HEK293 (cell line): ENCODE measurements at regions not wholly inside any gene's neighbourhood (a gene's known extent, or its start where the extent isn't known, plus 50 kb on each side); places are given as distances from the start of the nearest gene placed in this dataset.

Experiments used
- CTCF ChIA-PET: fragments of 350-600 bp; formaldehyde crosslinking; extraction: SDS; loops from one replicate; lab custom pipeline; 2021; ENCODE audit warnings: antibody characterized with exemption; lab: Yijun Ruan, JAX
- POLR2A ChIA-PET: fragments of 300-600 bp; formaldehyde crosslinking; extraction: SDS; loops from one replicate; lab custom pipeline; 2020; ENCODE audit warnings: antibody characterized with exemption, inconsistent platforms; lab: Yijun Ruan, JAX
- H3K27ac ChIP-seq: fragments of 200-500 bp; sonication (Bioruptor generic); 2 replicates; pipeline ENCODE4 v1.5.1; 2014; ENCODE audit warnings: low read depth, low read length, control low read depth, inconsistent platforms; ENCODE audit errors: extremely low read depth
- H3K36me3 ChIP-seq, 2 experiments: fragments of 200-500 bp in 1 of 2; sonication (Bioruptor generic) in 1 of 2; 1 replicate in 1 of 2; 2 replicates in 1 of 2; pipeline ENCODE4 v1.5.1; 2014 to 2017; ENCODE audit warnings: inconsistent platforms in 2 of 2, low read length in 2 of 2; ENCODE audit not compliant: control insufficient read depth in 2 of 2, insufficient read depth in 1 of 2
- H3K4me1 ChIP-seq: fragments of 200-500 bp; sonication (Bioruptor generic); 2 replicates; pipeline ENCODE4 v1.5.1; 2014; ENCODE audit warnings: mild to moderate bottlenecking, low read length, inconsistent platforms; ENCODE audit not compliant: control insufficient read depth, insufficient read depth
- H3K4me3 ChIP-seq: 2 replicates; pipeline ENCODE4 v1.5.1; 2011; ENCODE audit warnings: low read depth, mild to moderate bottlenecking, control low read depth, low read length, moderate library complexity
- H3K9me3 ChIP-seq: fragments of 200-500 bp; sonication (Bioruptor generic); 2 replicates; pipeline ENCODE4 v1.5.1; 2014; ENCODE audit warnings: low read depth, low read length, inconsistent platforms; ENCODE audit not compliant: control insufficient read depth, insufficient read depth
- BCL11B ChIP-seq: fragments of 450-650 bp; formaldehyde crosslinking; IDR thresholded peaks from 2 replicates; pipeline ENCODE4 v1.5.1; 2016; ENCODE audit warnings: low read depth, missing biosample characterization, missing genetic modification characterization
- FEZF1 ChIP-seq: fragments of 450-650 bp; formaldehyde crosslinking; IDR thresholded peaks from 2 replicates; pipeline ENCODE4 v1.5.1; 2016; ENCODE audit warnings: missing biosample characterization, missing genetic modification characterization
- KLF17 ChIP-seq: fragments of 450-650 bp; formaldehyde crosslinking; IDR thresholded peaks from 2 replicates; pipeline ENCODE4 v1.5.1; 2016; ENCODE audit warnings: missing biosample characterization, missing genetic modification characterization
- MEIS1 ChIP-seq: sonication (generic); formaldehyde crosslinking; IDR thresholded peaks from 2 replicates; pipeline ENCODE4 v1.8.1; 2022; ENCODE audit warnings: missing genetic modification reagents, mild to moderate bottlenecking, borderline replicate concordance
- PBX3 ChIP-seq: sonication (generic); formaldehyde crosslinking; IDR thresholded peaks from 2 replicates; pipeline ENCODE4 v1.8.1; 2022; ENCODE audit warnings: mild to moderate bottlenecking, moderate library complexity, missing genetic modification reagents
- PRDM4 ChIP-seq: fragments of 450-650 bp; formaldehyde crosslinking; IDR thresholded peaks from 2 replicates; pipeline ENCODE4 v1.5.1; 2017; ENCODE audit warnings: missing biosample characterization, missing genetic modification characterization
- SETDB1 ChIP-seq: IDR thresholded peaks from one replicate; pipeline ENCODE4 v1.6.1; 2017; ENCODE audit warnings: mild to moderate bottlenecking, low read length, moderate library complexity, mixed read lengths; ENCODE audit not compliant: insufficient read length
- ZBTB11 ChIP-seq: fragments of 450-650 bp; formaldehyde crosslinking; conservative IDR thresholded peaks from 2 replicates; pipeline ENCODE4 v1.5.1; 2016; ENCODE audit warnings: low read depth, missing biosample characterization, missing genetic modification characterization
- ZBTB21 ChIP-seq: fragments of 450-650 bp; formaldehyde crosslinking; IDR thresholded peaks from 2 replicates; pipeline ENCODE4 v1.5.1; 2017; ENCODE audit warnings: missing biosample characterization, missing genetic modification characterization
- ZNF114 ChIP-seq: fragments of 450-650 bp; formaldehyde crosslinking; IDR thresholded peaks from 2 replicates; pipeline ENCODE4 v1.5.0; 2017; ENCODE audit warnings: missing biosample characterization, missing genetic modification characterization
- ZNF121 ChIP-seq: fragments of 450-650 bp; formaldehyde crosslinking; IDR thresholded peaks from 2 replicates; pipeline ENCODE4 v1.5.1; 2016; ENCODE audit warnings: missing biosample characterization, missing genetic modification characterization
- ZNF140 ChIP-seq: fragments of 450-650 bp; formaldehyde crosslinking; IDR thresholded peaks from 2 replicates; pipeline ENCODE4 v1.5.1; 2016; ENCODE audit warnings: missing biosample characterization, missing genetic modification characterization
- ZNF184 ChIP-seq: fragments of 450-650 bp; IDR thresholded peaks from 2 replicates; pipeline ENCODE4 v1.5.1; 2018; ENCODE audit warnings: missing biosample characterization, mild to moderate bottlenecking, missing genetic modification characterization
- ZNF221 ChIP-seq: fragments of 450-650 bp; formaldehyde crosslinking; IDR thresholded peaks from 2 replicates; pipeline ENCODE4 v1.5.1; 2017; ENCODE audit warnings: missing biosample characterization, missing genetic modification characterization, borderline replicate concordance
- ZNF341 ChIP-seq: fragments of 450-650 bp; formaldehyde crosslinking; IDR thresholded peaks from 2 replicates; pipeline ENCODE4; 2016; ENCODE audit warnings: low read depth, missing biosample characterization, missing genetic modification characterization
- ZNF521 ChIP-seq: fragments of 450-650 bp; formaldehyde crosslinking; IDR thresholded peaks from 2 replicates; pipeline ENCODE4 v1.5.1; 2017; ENCODE audit warnings: missing biosample characterization, mild to moderate bottlenecking, missing genetic modification characterization
- ZNF580 ChIP-seq: fragments of 450-650 bp; formaldehyde crosslinking; IDR thresholded peaks from 2 replicates; pipeline ENCODE4 v1.5.1; 2016; ENCODE audit warnings: missing biosample characterization, missing genetic modification characterization
- ZNF623 ChIP-seq: fragments of 450-650 bp; formaldehyde crosslinking; IDR thresholded peaks from 2 replicates; pipeline ENCODE4 v1.5.1; 2016; ENCODE audit warnings: missing biosample characterization, missing genetic modification characterization
- ZNF785 ChIP-seq: fragments of 450-650 bp; formaldehyde crosslinking; IDR thresholded peaks from 2 replicates; pipeline ENCODE4 v1.5.1; 2016; ENCODE audit warnings: missing biosample characterization, missing genetic modification characterization
- ZSCAN23 ChIP-seq: fragments of 450-650 bp; formaldehyde crosslinking; IDR thresholded peaks from 2 replicates; pipeline ENCODE4 v1.5.1; 2016; ENCODE audit warnings: missing biosample characterization, missing genetic modification characterization
- ZSCAN30 ChIP-seq: fragments of 450-650 bp; IDR thresholded peaks from 2 replicates; pipeline ENCODE4 v1.5.1; 2018; ENCODE audit warnings: missing biosample characterization, mild to moderate bottlenecking, missing genetic modification characterization, moderate library complexity

GRCh38 chr4:127007305-127007704, 625.5 kb upstream of the INTU start (continued):
- TF ChIP-seq FEZF1 (tag by site-specific recombination), result no peak
- TF ChIP-seq SETDB1, result no peak
- TF ChIP-seq ZBTB11 (tag by site-specific recombination), result no peak
- TF ChIP-seq ZNF121 (tag by site-specific recombination), result no peak
- TF ChIP-seq ZNF184 (tag by site-specific recombination), result no peak

- Histone ChIP-seq H3K4me1 (no peaks in the 10 kb centered on the region), H3K4me3 (no peak overlapping the region), H3K36me3 (no peaks in the 10 kb centered on the region), H3K9me3 (no peaks in the 10 kb centered on the region), H3K27ac (no peak overlapping the region)
- TF ChIP-seq ZSCAN23 (tag by site-specific recombination) (no peak), ZNF580 (tag by site-specific recombination) (no peak), ZNF140 (tag by site-specific recombination) (no peak), ZSCAN30 (tag by site-specific recombination) (no peak), PBX3 (CRISPR knock-in tag) (no peak), ZNF341 (tag by site-specific recombination) (no peak), BCL11B (tag by site-specific recombination) (no peak), ZNF785 (tag by site-specific recombination) (no peak), KLF17 (tag by site-specific recombination) (no peak), ZNF623 (tag by site-specific recombination) (no peak), ZNF521 (tag by site-specific recombination) (no peak), PRDM4 (no peak), SETDB1 (no peak), ZNF221 (tag by site-specific recombination) (no peak), ZBTB21 (no peak), ZNF114 (tag by site-specific recombination) (no peak), MEIS1 (CRISPR knock-in tag) (no peak)
- POLR2A ChIA-PET, result no interaction called here
- CTCF ChIA-PET, result no interaction called here
These were observed 620.2 kb upstream of the INTU start for GRCh38 chr4:127012549-127012948.
